KMS-11 (cell line): ENCODE measurements at regions not wholly inside any gene's neighbourhood (a gene's known extent, or its start where the extent isn't known, plus 50 kb on each side); places are given as distances from the start of the nearest gene placed in this dataset.

Source experiments
- H2AFZ ChIP-seq: fragments of 200-600 bp; sonication (generic); 2 replicates; pipeline ENCODE4 v1.6.1; 2016; ENCODE audit warnings: antibody characterized with exemption, mixed run types, low read depth
- H3K27ac ChIP-seq: fragments of 200-600 bp; sonication (generic); 2 replicates; pipeline ENCODE4 v1.6.1; 2016; ENCODE audit warnings: mild to moderate bottlenecking, mixed run types
- H3K27me3 ChIP-seq: fragments of 200-600 bp; sonication (generic); 2 replicates; pipeline ENCODE4 v1.6.1; 2017; ENCODE audit warnings: mild to moderate bottlenecking, low read depth, mixed run types, moderate library complexity; ENCODE audit not compliant: insufficient read depth
- H3K36me3 ChIP-seq: fragments of 200-600 bp; sonication (generic); 2 replicates; pipeline ENCODE4 v1.6.1; 2017; ENCODE audit warnings: mild to moderate bottlenecking, mixed run types; ENCODE audit not compliant: insufficient read depth
- H3K4me1 ChIP-seq: fragments of 200-600 bp; sonication (generic); 2 replicates; pipeline ENCODE4 v1.6.1; 2016; ENCODE audit warnings: mild to moderate bottlenecking, low read depth, mixed run types; ENCODE audit not compliant: poor library complexity, severe bottlenecking
- H3K4me2 ChIP-seq: fragments of 200-600 bp; sonication (generic); 2 replicates; pipeline ENCODE4 v1.7.0; 2016; ENCODE audit warnings: mild to moderate bottlenecking, mixed run types
- H3K4me3 ChIP-seq: fragments of 200-600 bp; sonication (generic); IDR thresholded peaks from 2 replicates; pipeline ENCODE4 v1.6.1; 2017; ENCODE audit warnings: low read depth, low read length, mixed read lengths; ENCODE audit not compliant: insufficient read depth
- H3K79me2 ChIP-seq: fragments of 200-600 bp; sonication (generic); 2 replicates; pipeline ENCODE4 v1.6.1; 2016; ENCODE audit warnings: low read depth, mixed run types; ENCODE audit not compliant: insufficient read depth
- H3K9ac ChIP-seq: fragments of 200-600 bp; sonication (generic); 2 replicates; pipeline ENCODE4 v1.6.1; 2016; ENCODE audit warnings: mild to moderate bottlenecking, mixed run types
- H4K20me1 ChIP-seq: fragments of 200-600 bp; sonication (generic); 2 replicates; pipeline ENCODE4 v1.6.1; 2016; ENCODE audit warnings: mild to moderate bottlenecking, mixed run types; ENCODE audit not compliant: insufficient read depth
- TF ChIP-seq, protein P1 (sequence below): fragments of 200-600 bp; sonication (generic); conservative IDR thresholded peaks from 2 replicates; pipeline ENCODE4 v1.6.1; 2017; ENCODE audit warnings: low read depth, mild to moderate bottlenecking, antibody characterized with exemption, low read length, moderate library complexity, mixed read lengths

DNA sequence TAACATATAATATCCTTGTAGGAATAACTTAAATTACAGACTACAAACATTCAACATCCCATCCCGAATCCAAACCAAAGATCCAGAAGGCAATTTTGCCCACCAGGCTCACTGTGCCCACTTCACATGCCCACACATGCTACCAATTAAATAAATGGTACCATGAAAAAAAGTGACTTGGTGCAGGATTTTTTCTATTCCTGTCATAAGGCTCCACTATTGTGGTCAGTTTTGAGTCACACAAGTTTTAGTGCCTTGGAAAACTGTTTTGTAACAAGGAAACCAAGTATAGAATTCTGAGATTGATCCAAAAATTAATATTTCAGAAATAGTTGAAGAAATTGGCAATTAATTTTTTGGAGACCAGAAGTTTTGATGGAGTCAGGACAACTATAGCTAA lies 470.1 kb upstream of the THBS1 start:
- Histone ChIP-seq H3K4me3 (no peak overlapping the region), H3K27ac (no peak overlapping the region), H2AFZ (no peak overlapping the region), H3K79me2 (no peaks in the 10 kb centered on the region), H3K9ac (no peak overlapping the region), H3K36me3 (no peaks in the 10 kb centered on the region), H3K4me2 (no peak overlapping the region), H3K27me3 (no peaks in the 10 kb centered on the region), H3K4me1 (no peaks in the 10 kb centered on the region), H4K20me1 (no peaks in the 10 kb centered on the region)
- TF ChIP-seq, protein P1, sequence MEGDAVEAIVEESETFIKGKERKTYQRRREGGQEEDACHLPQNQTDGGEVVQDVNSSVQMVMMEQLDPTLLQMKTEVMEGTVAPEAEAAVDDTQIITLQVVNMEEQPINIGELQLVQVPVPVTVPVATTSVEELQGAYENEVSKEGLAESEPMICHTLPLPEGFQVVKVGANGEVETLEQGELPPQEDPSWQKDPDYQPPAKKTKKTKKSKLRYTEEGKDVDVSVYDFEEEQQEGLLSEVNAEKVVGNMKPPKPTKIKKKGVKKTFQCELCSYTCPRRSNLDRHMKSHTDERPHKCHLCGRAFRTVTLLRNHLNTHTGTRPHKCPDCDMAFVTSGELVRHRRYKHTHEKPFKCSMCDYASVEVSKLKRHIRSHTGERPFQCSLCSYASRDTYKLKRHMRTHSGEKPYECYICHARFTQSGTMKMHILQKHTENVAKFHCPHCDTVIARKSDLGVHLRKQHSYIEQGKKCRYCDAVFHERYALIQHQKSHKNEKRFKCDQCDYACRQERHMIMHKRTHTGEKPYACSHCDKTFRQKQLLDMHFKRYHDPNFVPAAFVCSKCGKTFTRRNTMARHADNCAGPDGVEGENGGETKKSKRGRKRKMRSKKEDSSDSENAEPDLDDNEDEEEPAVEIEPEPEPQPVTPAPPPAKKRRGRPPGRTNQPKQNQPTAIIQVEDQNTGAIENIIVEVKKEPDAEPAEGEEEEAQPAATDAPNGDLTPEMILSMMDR: no peak

DNA sequence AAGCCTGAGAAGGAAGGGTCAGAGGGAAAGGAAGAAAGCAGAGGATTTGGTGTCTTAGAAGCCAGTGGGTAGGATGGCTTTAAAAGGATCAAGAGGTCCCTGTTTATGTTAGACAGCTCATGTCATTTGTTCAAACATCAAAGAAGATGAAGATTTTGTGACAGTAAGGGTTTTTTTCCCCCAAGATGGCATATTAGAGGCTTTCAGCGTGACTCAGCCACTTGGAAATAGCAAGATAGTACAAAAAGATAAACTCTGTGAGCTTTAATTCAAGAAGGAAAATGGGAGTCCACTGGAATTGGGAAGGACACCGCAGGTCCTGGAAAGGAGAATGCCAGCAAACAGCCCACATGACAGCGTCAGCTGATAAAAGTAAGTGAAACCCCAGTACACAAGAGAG lies 467.1 kb upstream of the THBS1 start:
- TF ChIP-seq, protein P1: no peak
- Histone ChIP-seq H4K20me1 (no peaks in the 10 kb centered on the region), H3K4me2 (no peak overlapping the region), H2AFZ (no peak overlapping the region), H3K36me3 (no peaks in the 10 kb centered on the region), H3K27ac (no peak overlapping the region), H3K27me3 (no peaks in the 10 kb centered on the region), H3K4me1 (no peaks in the 10 kb centered on the region), H3K79me2 (no peaks in the 10 kb centered on the region), H3K9ac (no peak overlapping the region), H3K4me3 (no peak overlapping the region)

DNA sequence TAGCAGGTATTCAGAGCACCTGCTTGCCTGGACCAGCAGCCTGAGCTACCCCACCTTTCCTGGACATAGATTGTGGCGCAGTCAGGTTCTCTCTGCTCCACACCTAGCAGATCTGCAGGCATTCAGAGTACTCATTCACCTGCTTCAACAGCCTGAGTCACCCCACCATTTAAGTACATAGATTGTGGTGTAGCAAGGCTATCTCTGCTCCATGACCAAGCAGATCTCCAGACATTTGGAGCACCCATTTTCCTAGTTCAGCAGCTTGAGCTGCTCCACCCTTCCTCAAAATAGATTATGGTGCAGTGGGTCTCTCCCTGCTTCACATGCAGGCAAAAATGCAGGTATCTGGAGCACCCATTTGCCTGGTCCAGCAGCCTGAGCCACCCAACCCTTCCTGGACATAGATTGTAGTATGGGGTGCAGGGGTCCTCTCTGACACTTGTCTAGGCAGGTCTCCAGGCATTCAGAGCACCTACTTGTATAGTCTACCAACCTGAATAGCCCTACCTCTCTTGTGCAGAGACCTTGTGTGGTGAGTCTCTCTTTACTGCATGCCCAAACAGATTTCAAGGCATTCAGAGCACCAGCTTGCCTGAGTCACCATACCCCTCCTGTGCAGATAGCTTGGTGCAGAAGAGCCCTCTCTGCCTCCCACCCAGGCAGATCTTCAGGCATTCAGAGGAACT lies 466.0 kb upstream of the THBS1 start:
- no peaks in the 10 kb centered on the region for H4K20me1 ChIP-seq
- no peaks in the 10 kb centered on the region for H3K4me1 ChIP-seq
- H3K79me2 ChIP-seq: no peaks in the 10 kb centered on the region
- TF ChIP-seq, protein P1: no peak
- H3K4me3 ChIP-seq: no peak overlapping the region
- no peaks in the 10 kb centered on the region for H3K36me3 ChIP-seq
- H3K4me2 ChIP-seq: no peak overlapping the region
- H2AFZ ChIP-seq: no peak overlapping the region
- H3K9ac ChIP-seq: no peak overlapping the region
- H3K27me3 ChIP-seq: no peaks in the 10 kb centered on the region
- H3K27ac ChIP-seq: no peak overlapping the region

DNA sequence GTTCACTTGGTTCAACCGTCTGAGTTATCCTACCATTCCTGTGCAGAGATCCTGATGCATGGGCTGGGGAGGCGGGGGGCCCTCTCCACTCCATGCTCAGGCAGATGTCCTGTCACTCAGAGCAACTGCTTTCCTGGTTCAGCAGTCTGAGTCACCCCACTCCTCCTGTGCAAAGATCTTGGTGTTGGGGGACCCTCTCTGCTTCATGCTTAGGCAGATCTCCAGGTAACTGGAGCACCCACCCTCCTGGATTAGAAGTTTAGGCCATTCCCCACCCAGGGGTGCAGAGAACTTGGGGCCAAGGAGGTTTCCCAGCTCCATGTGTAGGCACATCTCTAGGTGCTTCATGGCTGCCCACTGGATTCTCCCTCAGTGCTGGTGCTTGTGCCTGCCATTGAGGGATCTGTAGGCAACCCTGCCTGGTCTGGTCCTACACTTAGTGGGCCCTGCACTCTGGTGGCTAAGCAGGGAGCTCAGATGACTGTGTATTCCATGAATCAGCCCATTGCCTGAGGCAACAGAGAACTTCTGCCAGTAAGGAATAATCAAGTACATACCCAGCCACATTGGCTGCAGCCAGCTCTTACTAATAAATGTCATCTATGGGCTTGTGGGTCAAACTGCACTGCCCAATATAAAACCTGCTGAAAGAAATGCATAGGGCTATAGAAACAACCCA lies 465.4 kb upstream of the THBS1 start:
- Histone ChIP-seq H3K36me3 (no peaks in the 10 kb centered on the region), H3K4me3 (no peak overlapping the region), H4K20me1 (no peaks in the 10 kb centered on the region), H3K4me1 (no peaks in the 10 kb centered on the region), H3K9ac (no peak overlapping the region), H3K4me2 (no peak overlapping the region), H3K27ac (no peak overlapping the region), H3K27me3 (no peaks in the 10 kb centered on the region), H3K79me2 (no peaks in the 10 kb centered on the region), H2AFZ (no peak overlapping the region)
- TF ChIP-seq, protein P1: no peak
